ENCODE measurements at regions not wholly inside any gene's neighbourhood (a gene's known extent, or its start where the extent isn't known, plus 50 kb on each side); places are given as distances from the start of the nearest gene placed in this dataset.

- TF ChIP-seq CTCF (IDR thresholded peaks at IDR 0.05; ENCODE audit: low read length): no peak
- no peak for TF ChIP-seq EZH2 (IDR thresholded peaks at IDR 0.05; ENCODE audit: borderline replicate concordance, low read length)
Observed at GRCh38 chr6:144606083-144606482, 320.9 kb downstream of the UTRN start.

Measured in OCI-LY1 (cell line).